Small intestine (tissue), 7 donors: ENCODE measurements at regions not wholly inside any gene's neighbourhood (a gene's known extent, or its start where the extent isn't known, plus 50 kb on each side); places are given as distances from the start of the nearest gene placed in this dataset.

ENCODE experiments used
- DNase-seq, 2 donors: peaks; one replicate each; pipeline versions ENCODE4 v3.0.0 to v3.0.0-alpha.2; 2013
- FAIRE-seq: peaks from 2 replicates; lab custom pipeline; 2012; peaks lifted over from hg19 to GRCh38; lab: Jason Lieb, UNC
- H3K27ac ChIP-seq, 3 donors: one replicate each; pipeline ENCODE4 v1.5.1; 2013; ENCODE audit warnings: low read length in 2 of 3, mild to moderate bottlenecking in 2 of 3, control low read depth in 1 of 3, inconsistent platforms in 1 of 3, low read depth in 1 of 3, moderate library complexity in 1 of 3
- H3K27me3 ChIP-seq, 3 donors: one replicate each; pipeline ENCODE4 v1.6.1; 2013; ENCODE audit warnings: low read length in 3 of 3, inconsistent platforms in 1 of 3; ENCODE audit not compliant: control insufficient read depth in 3 of 3, insufficient read depth in 3 of 3
- H3K36me3 ChIP-seq, 3 donors: one replicate each; pipeline ENCODE4 v1.6.1; 2013; ENCODE audit warnings: low read length in 3 of 3, inconsistent platforms in 1 of 3, low read depth in 1 of 3, mild to moderate bottlenecking in 1 of 3, moderate library complexity in 1 of 3; ENCODE audit not compliant: control insufficient read depth in 3 of 3, insufficient read depth in 2 of 3
- H3K4me1 ChIP-seq, 3 donors: one replicate each; pipeline ENCODE4 v1.6.1; 2013; ENCODE audit warnings: low read length in 2 of 3, inconsistent platforms in 1 of 3, low read depth in 1 of 3, mild to moderate bottlenecking in 1 of 3, moderate library complexity in 1 of 3; ENCODE audit not compliant: control insufficient read depth in 3 of 3, insufficient read depth in 2 of 3
- H3K4me3 ChIP-seq, 3 donors: one replicate each; pipeline ENCODE4 v1.5.1; 2013; ENCODE audit warnings: low read length in 3 of 3, control low read depth in 1 of 3, inconsistent platforms in 1 of 3, low read depth in 1 of 3, mild to moderate bottlenecking in 1 of 3, moderate library complexity in 1 of 3
- H3K9me3 ChIP-seq, 2 donors: one replicate each; pipeline ENCODE4 v1.6.1; 2013; ENCODE audit warnings: low read depth in 1 of 2, low read length in 1 of 2; ENCODE audit not compliant: control insufficient read depth in 2 of 2, insufficient read depth in 1 of 2
- WGBS, 3 donors: extraction: QIAGEN DNeasy Blood & Tissue Kit; methylation state at CpG; one replicate each; pipeline ENCODE4 v1.1.7; 2013; 5-methylcytosine and 5-hydroxymethylcytosine counted together
- donor health status: healthy with polysubstance abuse.
- donor health status: control.
- donor health status: control.
- donor health status: Bipolar disorder and iron deficiency.
- donor health status: healthy.

- 19 to 57% (median 39%) methylated on average over 2 of the region's 2 CpGs for WGBS, 3 donors
- H3K27me3 ChIP-seq = no peaks in the 10 kb centered on the region
- no peak for FAIRE-seq
- no peak for DNase-seq
- H3K4me1 ChIP-seq = no peaks in the 10 kb centered on the region
- H3K36me3 ChIP-seq = no peaks in the 10 kb centered on the region
- no peak overlapping the region for H3K4me3 ChIP-seq
- no peak overlapping the region for H3K27ac ChIP-seq
- H3K9me3 ChIP-seq = no peaks in the 10 kb centered on the region
Measured at GRCh38 chr15:98226578-98226977, 266.1 kb downstream of the ARRDC4 start.

- 9 to 56% (median 26%) methylated on average over 4 of the region's 4 CpGs for WGBS, 3 donors
- Histone ChIP-seq H3K9me3 (no peaks in the 10 kb centered on the region), H3K36me3 (no peaks in the 10 kb centered on the region), H3K27me3 (no peaks in the 10 kb centered on the region), H3K27ac (no peak overlapping the region), H3K4me1 (no peaks in the 10 kb centered on the region), H3K4me3 (no peak overlapping the region)
- DNase-seq (peak in 1 of 2 donors; percentile 9), FAIRE-seq (no peak)
Measured at GRCh38 chr15:98228846-98229245, 268.3 kb downstream of the ARRDC4 start.

DNA sequence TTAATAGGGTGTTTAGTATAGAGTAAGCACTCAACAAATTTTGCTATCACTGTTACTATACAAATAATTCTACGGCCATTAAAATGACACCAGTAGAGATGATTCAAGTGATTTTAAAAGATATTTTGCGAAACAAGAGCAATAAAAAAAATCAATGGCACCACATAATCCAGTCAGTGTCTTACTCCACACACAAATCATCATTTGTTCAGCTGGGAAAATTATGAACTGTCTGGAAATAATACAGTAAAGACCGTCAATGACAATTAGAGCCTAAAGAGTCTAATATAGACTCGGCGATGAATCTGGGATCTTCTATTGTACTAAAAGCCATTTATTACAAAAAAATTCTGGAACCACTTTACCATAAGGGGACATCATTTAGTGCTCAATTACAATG lies 270.5 kb downstream of the ARRDC4 start:
- H3K4me1 ChIP-seq = no peaks in the 10 kb centered on the region
- H3K27ac ChIP-seq = no peak overlapping the region
- no peaks in the 10 kb centered on the region for H3K27me3 ChIP-seq
- H3K36me3 ChIP-seq = no peaks in the 10 kb centered on the region
- no peak overlapping the region for H3K4me3 ChIP-seq
- no peak for FAIRE-seq
- no peak for DNase-seq
- no peaks in the 10 kb centered on the region for H3K9me3 ChIP-seq
- WGBS, 3 donors = 70 to 85% (median 74%) methylated on average over 5 of the region's 5 CpGs

DNA sequence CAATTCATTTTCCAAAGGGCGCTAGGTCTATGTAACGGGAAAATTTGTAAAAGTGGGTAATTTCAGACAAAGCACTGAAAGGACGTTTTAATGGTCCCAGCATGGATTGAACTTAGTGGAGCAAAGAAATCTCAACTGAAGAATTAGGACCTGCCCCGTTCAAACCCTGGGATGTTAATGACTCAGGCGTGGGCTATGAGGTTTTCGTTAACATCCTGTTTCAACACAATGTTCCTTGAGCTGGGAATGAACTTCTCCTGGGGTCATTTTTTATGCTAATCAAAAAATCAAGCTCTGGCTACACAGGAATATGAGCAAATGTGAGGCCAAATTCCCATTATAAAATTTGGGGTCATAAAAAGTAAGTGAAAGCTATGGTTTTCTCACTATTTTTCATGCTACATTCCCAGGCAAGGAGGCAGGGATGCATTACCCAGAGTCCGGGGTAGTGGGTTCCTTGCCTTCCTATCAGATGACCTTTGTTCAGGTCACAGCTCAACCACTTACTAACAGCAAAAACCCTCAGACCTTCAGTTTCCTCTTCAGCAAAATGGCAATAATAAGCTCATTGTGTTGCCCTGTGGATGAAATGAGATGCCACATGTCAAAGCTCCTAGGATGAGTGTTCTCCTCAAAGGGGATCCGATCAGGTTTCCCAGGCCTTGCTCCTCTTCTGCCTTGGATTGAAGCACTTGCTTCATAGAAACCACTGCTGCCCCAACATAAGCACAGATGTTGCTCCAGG lies 271.4 kb downstream of the ARRDC4 start:
- no peaks in the 10 kb centered on the region for H3K4me1 ChIP-seq
- no peaks in the 10 kb centered on the region for H3K36me3 ChIP-seq
- FAIRE-seq = no peak
- H3K27ac ChIP-seq = no peak overlapping the region
- no peak for DNase-seq
- H3K4me3 ChIP-seq = no peak overlapping the region
- 46 to 69% (median 66%) methylated on average over 8 of the region's 8 CpGs for WGBS, 3 donors
- no peaks in the 10 kb centered on the region for H3K27me3 ChIP-seq
- no peaks in the 10 kb centered on the region for H3K9me3 ChIP-seq

- FAIRE-seq = no peak
- WGBS, 3 donors = 74 to 94% (median 92%) methylated on average over 3 of the region's 3 CpGs
- H3K36me3 ChIP-seq = no peaks in the 10 kb centered on the region
Measured at GRCh38 chr15:98232761-98233160, 272.3 kb downstream of the ARRDC4 start.

DNA sequence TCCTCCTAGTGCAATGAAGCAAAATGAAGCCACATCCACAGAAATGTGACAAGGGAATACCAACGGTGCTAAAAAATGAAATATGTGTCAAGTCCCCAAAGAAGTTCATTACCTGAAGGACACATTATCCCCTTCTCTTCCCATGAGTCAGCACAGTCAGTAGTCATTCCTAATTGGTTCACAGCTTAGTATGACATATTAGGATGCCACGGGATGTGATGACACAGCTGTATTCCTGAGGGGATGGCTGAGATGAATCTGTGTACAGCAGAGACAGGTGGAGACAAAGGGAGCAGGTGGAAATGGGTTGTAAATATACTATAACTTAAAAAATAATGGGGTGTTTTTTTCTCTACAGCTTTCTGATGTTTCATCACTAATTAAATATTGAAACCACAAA lies 273.4 kb downstream of the ARRDC4 start:
- no peak overlapping the region for H3K4me3 ChIP-seq
- DNase-seq (no peak), FAIRE-seq (no peak)
- WGBS, 3 donors = 63 to 75% (median 73%) methylated on average over 2 of the region's 2 CpGs
- H3K9me3 ChIP-seq = no peaks in the 10 kb centered on the region
- H3K27ac ChIP-seq = no peak overlapping the region
- no peaks in the 10 kb centered on the region for H3K36me3 ChIP-seq
- H3K4me1 ChIP-seq = no peaks in the 10 kb centered on the region
- no peaks in the 10 kb centered on the region for H3K27me3 ChIP-seq

More at GRCh38 chr15:98232761-98233160, 272.3 kb downstream of the ARRDC4 start:
- no peak for DNase-seq
- Histone ChIP-seq H3K27ac (no peak overlapping the region), H3K27me3 (no peaks in the 10 kb centered on the region), H3K4me1 (no peaks in the 10 kb centered on the region), H3K4me3 (no peak overlapping the region), H3K9me3 (no peaks in the 10 kb centered on the region)

DNA sequence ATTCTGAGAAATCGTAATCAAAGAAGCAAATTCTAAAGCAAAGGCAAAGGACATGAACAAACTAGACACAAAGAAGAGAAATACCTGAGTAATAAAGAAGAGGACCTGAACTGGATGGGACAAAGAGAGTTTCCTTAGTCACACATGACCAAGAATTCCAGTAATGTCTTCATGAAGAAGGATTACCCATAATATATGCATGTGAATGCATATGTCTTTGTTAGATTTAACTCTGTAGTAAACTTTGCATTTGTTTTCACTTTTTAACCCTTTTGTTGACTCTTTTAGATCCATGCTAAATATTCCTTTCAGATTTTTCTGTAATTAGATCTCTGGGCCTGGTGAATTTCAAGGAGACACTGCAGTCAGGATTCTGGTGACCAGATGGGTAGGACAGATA lies 279.8 kb downstream of the ARRDC4 start:
- H3K27ac ChIP-seq = no peak overlapping the region
- FAIRE-seq (no peak), DNase-seq (no peak)
- H3K4me1 ChIP-seq = no peaks in the 10 kb centered on the region
- H3K9me3 ChIP-seq = no peaks in the 10 kb centered on the region
- no peak overlapping the region for H3K4me3 ChIP-seq
- H3K36me3 ChIP-seq = no peaks in the 10 kb centered on the region
- WGBS, 3 donors = 0 to 3% methylated on average over 1 of the region's 1 CpG; no CpG with 5 or more reads in 1 of the 3 donors
- no peaks in the 10 kb centered on the region for H3K27me3 ChIP-seq

DNA sequence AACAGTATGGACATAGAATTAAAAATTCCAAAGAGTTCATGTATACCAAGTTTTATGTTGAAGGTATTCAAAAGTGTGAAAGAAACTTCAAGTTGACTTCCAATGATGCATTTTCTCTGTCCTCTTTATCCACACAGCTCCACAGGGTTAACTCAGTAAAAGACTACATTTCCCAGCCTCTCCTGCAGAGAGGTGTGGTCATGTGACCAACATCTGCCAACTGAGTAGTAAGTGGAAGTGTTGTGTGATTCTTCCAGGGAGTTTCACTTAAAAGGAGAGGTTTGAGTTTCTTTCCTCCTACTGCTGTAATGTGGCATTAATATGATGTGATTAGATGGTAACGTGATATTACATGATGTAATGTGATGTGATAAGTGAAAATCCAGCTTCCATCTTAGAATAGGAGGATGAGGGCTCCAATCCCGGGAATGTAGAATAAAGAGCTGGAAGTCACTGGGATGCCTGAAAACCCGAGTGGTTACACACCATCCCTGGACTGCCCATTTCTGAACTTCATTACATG lies 280.6 kb downstream of the ARRDC4 start:
- H3K27me3 ChIP-seq = no peaks in the 10 kb centered on the region
- no peak overlapping the region for H3K27ac ChIP-seq
- no peak overlapping the region for H3K4me3 ChIP-seq
- H3K36me3 ChIP-seq = no peaks in the 10 kb centered on the region
- H3K9me3 ChIP-seq = no peaks in the 10 kb centered on the region
- no peaks in the 10 kb centered on the region for H3K4me1 ChIP-seq
- FAIRE-seq = no peak
- no peak for DNase-seq
- WGBS, 3 donors = 71 to 75% (median 75%) methylated on average over 3 of the region's 3 CpGs
